Sigmoid colon (tissue), 6 donors: ENCODE measurements at regions not wholly inside any gene's neighbourhood (a gene's known extent, or its start where the extent isn't known, plus 50 kb on each side); places are given as distances from the start of the nearest gene placed in this dataset.

Experiments
- DNase-seq: peaks from one replicate; pipeline ENCODE4 v3.0.0-alpha.2; 2019
- H3K27ac ChIP-seq, 4 donors: fragments of 200-600 bp; sonication (generic); one replicate each; pipeline ENCODE4 v1.5.1; 2016 to 2019; ENCODE audit warnings: mild to moderate bottlenecking in 1 of 4
- H3K27me3 ChIP-seq, 3 donors: fragments of 200-600 bp; sonication (generic); one replicate each; pipeline ENCODE4 v1.5.1; 2019; ENCODE audit warnings: mild to moderate bottlenecking in 1 of 3
- H3K36me3 ChIP-seq, 4 donors: fragments of 200-600 bp; sonication (generic); one replicate each; pipeline ENCODE4 v1.5.1; 2016 to 2019
- H3K4me1 ChIP-seq, 4 donors: fragments of 200-600 bp; sonication (generic); one replicate each; pipeline ENCODE4 v1.5.1; 2017 to 2019
- H3K4me3 ChIP-seq, 4 donors: fragments of 200-600 bp; sonication (generic); one replicate each; pipeline ENCODE4 v1.5.1; 2017 to 2019; ENCODE audit warnings: mild to moderate bottlenecking in 2 of 4, moderate library complexity in 1 of 4
- H3K9me3 ChIP-seq, 4 donors: fragments of 200-600 bp in 3 of 4; sonication (generic) in 3 of 4; one replicate each; pipeline versions ENCODE4 v1.5.1 to v1.6.1; 2013 to 2019
- EP300 ChIP-seq, 4 donors: sonication (generic); formaldehyde crosslinking; IDR thresholded peaks; one replicate each; pipeline ENCODE4 v1.6.1; 2017; ENCODE audit warnings: antibody characterized with exemption in 4 of 4
- POLR2A ChIP-seq, 2 donors: fragments of 450-650 bp; IDR thresholded peaks; one replicate each; pipeline ENCODE4 v1.6.1; 2016; ENCODE audit warnings: antibody characterized with exemption in 2 of 2, mild to moderate bottlenecking in 2 of 2, moderate library complexity in 2 of 2
- POLR2AphosphoS5 ChIP-seq, 4 donors: sonication (generic); formaldehyde crosslinking; IDR thresholded peaks; one replicate each; pipeline ENCODE4 v1.6.1; 2017; ENCODE audit warnings: antibody characterized with exemption in 4 of 4
- WGBS, 2 donors: extraction: QIAGEN DNeasy Blood & Tissue Kit; methylation state at CpG; one replicate each; pipeline ENCODE4 v1.1.7; 2013; 5-methylcytosine and 5-hydroxymethylcytosine counted together
- intact Hi-C: fragments of 100-400 bp; cut with DNase I; formaldehyde crosslinking; loops from one replicate; pipeline ENCODE4 v1.15.1; 2023
- TF ChIP-seq, protein P1 (sequence below), 4 experiments: fragments of 450-650 bp in 3 of 4; fragments of 200-600 bp in 1 of 4; IDR thresholded peaks; one replicate each; pipeline ENCODE4 v1.5.1; 2016 to 2019; ENCODE audit warnings: antibody characterized with exemption in 4 of 4, mild to moderate bottlenecking in 3 of 4, moderate library complexity in 2 of 4
- donor health status: healthy with polysubstance abuse.
- donor health status: healthy.

DNA sequence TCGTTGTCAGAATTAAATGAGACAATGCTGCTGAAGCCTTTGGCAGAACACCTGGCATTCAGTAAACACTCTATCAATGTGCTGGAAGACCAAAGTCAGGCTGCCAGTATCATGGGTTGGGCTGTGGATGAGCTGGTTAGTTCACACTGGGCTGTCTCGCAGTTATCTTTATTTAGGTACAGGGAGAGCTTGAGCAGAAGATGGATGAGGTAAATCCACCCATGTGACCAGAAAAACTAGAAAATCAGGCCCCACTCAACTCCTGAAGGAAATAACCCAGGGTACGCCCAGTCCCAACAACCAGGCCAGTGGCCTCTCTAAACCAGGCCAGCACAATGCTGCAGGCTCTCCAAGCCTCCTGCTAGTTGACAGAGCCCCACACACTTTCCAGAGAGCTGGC is 330.3 kb downstream of the TNS1 start:
- H3K36me3 ChIP-seq: peaks cover 0 to 3% (median 0%) of the 10 kb centered on the region in 4 donors
- intact Hi-C loops: no loop called here
- no peak for DNase-seq
- no peaks in the 10 kb centered on the region for H3K27me3 ChIP-seq
- H3K4me3 ChIP-seq: no peak overlapping the region
- peak overlapping the region in 1 of 4 donors; percentile 27 for H3K27ac ChIP-seq
- WGBS, 2 donors: 47 to 78% methylated on average over 3 of the region's 3 CpGs
- TF ChIP-seq POLR2A (IDR thresholded peaks at IDR 0.05) (no peak), POLR2AphosphoS5 (IDR thresholded peaks at IDR 0.05) (no peak), EP300 (IDR thresholded peaks at IDR 0.05) (no peak)
- TF ChIP-seq, protein P1, sequence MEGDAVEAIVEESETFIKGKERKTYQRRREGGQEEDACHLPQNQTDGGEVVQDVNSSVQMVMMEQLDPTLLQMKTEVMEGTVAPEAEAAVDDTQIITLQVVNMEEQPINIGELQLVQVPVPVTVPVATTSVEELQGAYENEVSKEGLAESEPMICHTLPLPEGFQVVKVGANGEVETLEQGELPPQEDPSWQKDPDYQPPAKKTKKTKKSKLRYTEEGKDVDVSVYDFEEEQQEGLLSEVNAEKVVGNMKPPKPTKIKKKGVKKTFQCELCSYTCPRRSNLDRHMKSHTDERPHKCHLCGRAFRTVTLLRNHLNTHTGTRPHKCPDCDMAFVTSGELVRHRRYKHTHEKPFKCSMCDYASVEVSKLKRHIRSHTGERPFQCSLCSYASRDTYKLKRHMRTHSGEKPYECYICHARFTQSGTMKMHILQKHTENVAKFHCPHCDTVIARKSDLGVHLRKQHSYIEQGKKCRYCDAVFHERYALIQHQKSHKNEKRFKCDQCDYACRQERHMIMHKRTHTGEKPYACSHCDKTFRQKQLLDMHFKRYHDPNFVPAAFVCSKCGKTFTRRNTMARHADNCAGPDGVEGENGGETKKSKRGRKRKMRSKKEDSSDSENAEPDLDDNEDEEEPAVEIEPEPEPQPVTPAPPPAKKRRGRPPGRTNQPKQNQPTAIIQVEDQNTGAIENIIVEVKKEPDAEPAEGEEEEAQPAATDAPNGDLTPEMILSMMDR (IDR thresholded peaks at IDR 0.05): no peak
- peaks cover 0 to 17% (median 8%) of the 10 kb centered on the region in 4 donors for H3K4me1 ChIP-seq
- H3K9me3 ChIP-seq: no peaks in the 10 kb centered on the region

DNA sequence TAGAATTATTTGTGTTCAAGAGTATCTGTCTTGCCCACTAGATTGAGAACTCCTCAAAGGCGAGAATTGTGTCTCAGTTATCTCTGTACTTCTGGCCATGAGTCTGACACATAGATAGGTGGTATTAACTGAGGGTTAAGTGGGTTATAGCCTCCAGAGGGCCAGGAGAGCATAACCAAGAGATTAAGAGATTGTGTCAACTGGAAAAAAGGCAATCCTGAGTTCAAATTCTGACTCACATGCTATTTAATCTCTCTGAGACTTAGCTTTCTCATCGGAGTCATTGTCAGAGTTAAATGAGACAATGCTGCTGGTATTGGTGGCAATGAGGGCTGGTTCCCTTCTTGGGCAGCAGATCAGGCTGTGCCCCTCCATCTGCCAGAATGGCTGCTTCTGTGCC is 330.9 kb downstream of the TNS1 start:
- intact Hi-C loops: no loop called here
- 44 to 70% methylated on average over 2 of the region's 2 CpGs for WGBS, 2 donors
- Histone ChIP-seq H3K9me3 (no peaks in the 10 kb centered on the region), H3K36me3 (peaks cover 0 to 3% (median 0%) of the 10 kb centered on the region in 4 donors), H3K27ac (no peak overlapping the region), H3K4me3 (no peak overlapping the region), H3K4me1 (peaks cover 0 to 23% (median 13%) of the 10 kb centered on the region in 4 donors), H3K27me3 (no peaks in the 10 kb centered on the region)
- DNase-seq: no peak
- TF ChIP-seq EP300 (IDR thresholded peaks at IDR 0.05) (no peak), POLR2AphosphoS5 (IDR thresholded peaks at IDR 0.05) (no peak), POLR2A (IDR thresholded peaks at IDR 0.05) (no peak)
- TF ChIP-seq, protein P1 (IDR thresholded peaks at IDR 0.05): no peak

DNA sequence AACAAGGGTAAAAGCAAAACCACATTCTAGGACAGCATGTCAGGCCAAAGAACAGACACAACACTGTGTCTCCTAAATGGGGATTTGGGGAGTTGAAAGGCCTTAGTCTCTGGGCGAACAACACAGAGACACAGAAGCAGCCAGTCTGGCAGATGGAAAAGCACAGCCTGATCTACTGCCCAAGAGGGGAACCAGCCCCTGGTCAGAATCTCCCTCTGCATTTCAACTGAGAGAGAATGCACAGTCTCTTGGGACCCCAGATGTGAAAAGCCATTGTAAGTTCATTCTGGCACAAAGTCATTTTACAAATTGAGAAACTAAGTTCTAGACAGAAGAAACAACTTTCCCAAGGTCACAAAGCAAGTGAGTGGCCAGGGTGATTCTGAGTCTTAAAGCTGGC is 331.7 kb downstream of the TNS1 start:
- Histone ChIP-seq H3K4me3 (no peak overlapping the region), H3K36me3 (peaks cover 0 to 3% (median 0%) of the 10 kb centered on the region in 4 donors), H3K27ac (peak overlapping the region in 1 of 4 donors; percentile 12), H3K4me1 (peaks cover 0 to 30% (median 18%) of the 10 kb centered on the region in 4 donors), H3K27me3 (no peaks in the 10 kb centered on the region), H3K9me3 (no peaks in the 10 kb centered on the region)
- WGBS, 2 donors: 92 to 98% methylated on average over 1 of the region's 1 CpG
- TF ChIP-seq, protein P1 (IDR thresholded peaks at IDR 0.05): no peak
- TF ChIP-seq POLR2A (IDR thresholded peaks at IDR 0.05): no peak
- TF ChIP-seq EP300 (IDR thresholded peaks at IDR 0.05): no peak
- TF ChIP-seq POLR2AphosphoS5 (IDR thresholded peaks at IDR 0.05): no peak
- no peak for DNase-seq
- intact Hi-C loops: no loop called here

DNA sequence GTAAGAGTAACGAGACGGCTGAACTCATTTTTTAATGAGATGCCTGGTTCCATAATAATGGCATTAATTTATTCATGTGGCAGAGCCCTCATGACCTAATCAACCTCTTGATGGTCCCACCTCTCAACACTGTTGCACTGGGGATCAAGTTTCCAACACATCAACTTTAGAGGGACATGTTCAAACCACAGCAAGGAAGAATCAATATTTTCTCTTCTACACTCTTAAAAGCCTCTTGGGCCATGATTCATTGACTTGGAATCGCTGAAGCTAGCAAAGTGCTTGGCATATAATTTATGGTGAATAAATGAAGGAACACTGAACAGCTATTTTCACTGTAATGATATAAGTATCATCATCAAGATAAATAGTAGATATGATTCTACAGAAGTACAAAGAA is 333.0 kb downstream of the TNS1 start:
- no peak for TF ChIP-seq POLR2AphosphoS5 (IDR thresholded peaks at IDR 0.05)
- no peak for TF ChIP-seq POLR2A (IDR thresholded peaks at IDR 0.05)
- no peak for TF ChIP-seq EP300 (IDR thresholded peaks at IDR 0.05)
- TF ChIP-seq, protein P1 (IDR thresholded peaks at IDR 0.05): no peak
- DNase-seq: no peak
- H3K27ac ChIP-seq: no peak overlapping the region
- intact Hi-C loops: no loop called here
- no peaks in the 10 kb centered on the region for H3K27me3 ChIP-seq
- no peak overlapping the region for H3K4me3 ChIP-seq
- 87 to 93% methylated on average over 3 of the region's 3 CpGs for WGBS, 2 donors
- peaks cover 0 to 3% (median 0%) of the 10 kb centered on the region in 4 donors for H3K36me3 ChIP-seq
- H3K9me3 ChIP-seq: no peaks in the 10 kb centered on the region
- H3K4me1 ChIP-seq: peaks cover 0 to 37% (median 18%) of the 10 kb centered on the region in 4 donors

DNA sequence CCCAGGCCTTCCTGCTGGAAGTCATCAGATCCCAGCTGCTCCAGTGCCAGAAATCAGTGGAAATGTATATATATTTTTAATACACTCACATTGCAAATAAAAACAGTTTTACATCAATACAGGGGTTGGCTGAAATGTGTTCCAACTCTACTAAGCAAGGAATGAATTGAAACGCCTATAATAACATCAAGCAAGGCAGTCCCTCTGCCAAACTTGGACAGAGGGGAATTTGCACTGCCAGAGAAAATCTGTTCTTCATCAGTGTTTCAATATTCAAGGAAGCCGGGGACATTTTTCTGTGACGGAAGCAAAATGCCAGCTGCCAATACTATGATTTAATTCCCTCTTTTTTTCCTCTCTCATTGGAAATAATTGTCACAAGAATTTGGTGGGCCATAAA is 335.3 kb downstream of the TNS1 start:
- H3K4me3 ChIP-seq: no peak overlapping the region
- no peaks in the 10 kb centered on the region for H3K27me3 ChIP-seq
- WGBS, 2 donors: 58 to 69% methylated on average over 3 of the region's 3 CpGs
- peaks cover 0 to 48% (median 18%) of the 10 kb centered on the region in 4 donors for H3K4me1 ChIP-seq
- no peaks in the 10 kb centered on the region for H3K9me3 ChIP-seq
- H3K36me3 ChIP-seq: peaks cover 0 to 3% (median 0%) of the 10 kb centered on the region in 4 donors
- DNase-seq: no peak
- no peak for TF ChIP-seq EP300 (IDR thresholded peaks at IDR 0.05)
- TF ChIP-seq POLR2A (IDR thresholded peaks at IDR 0.05): no peak
- TF ChIP-seq POLR2AphosphoS5 (IDR thresholded peaks at IDR 0.05): peak in 3 of 4 donors; percentile 19 to 39 (median 35)
- intact Hi-C loops: no loop called here
- peak overlapping the region; percentile 17 to 63 (median 48) for H3K27ac ChIP-seq
